HG02938 (cell line): ENCODE measurements at regions not wholly inside any gene's neighbourhood (a gene's known extent, or its start where the extent isn't known, plus 50 kb on each side); places are given as distances from the start of the nearest gene placed in this dataset.

Experiments
- ATAC-seq: cut with Tn5 transposase; IDR thresholded peaks from one replicate; pipeline ENCODE4 v1.9.1; 2021; ENCODE audit warnings: mild to moderate bottlenecking, moderate library complexity; ENCODE audit not compliant: unreplicated experiment

DNA sequence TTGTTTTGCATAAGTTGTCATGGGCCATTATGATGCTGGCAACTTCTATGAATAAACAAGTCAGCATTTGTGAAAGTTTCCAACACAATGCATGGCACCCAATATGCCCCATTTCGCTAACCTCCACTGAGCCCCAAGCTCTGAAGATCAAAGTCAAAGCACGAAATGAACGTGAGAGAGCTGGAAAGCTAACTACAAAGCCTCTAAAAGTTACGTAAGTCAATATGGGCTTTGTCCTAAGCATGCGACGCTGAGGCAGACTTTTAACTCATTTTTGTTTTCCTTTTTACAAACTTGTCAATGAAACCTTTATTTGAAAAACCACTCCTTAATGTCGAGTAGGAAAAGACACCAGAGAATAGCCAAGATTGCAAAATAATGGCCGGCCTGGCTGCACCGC is 131.6 kb upstream of the NUDT7 start:
- no peak for ATAC-seq

DNA sequence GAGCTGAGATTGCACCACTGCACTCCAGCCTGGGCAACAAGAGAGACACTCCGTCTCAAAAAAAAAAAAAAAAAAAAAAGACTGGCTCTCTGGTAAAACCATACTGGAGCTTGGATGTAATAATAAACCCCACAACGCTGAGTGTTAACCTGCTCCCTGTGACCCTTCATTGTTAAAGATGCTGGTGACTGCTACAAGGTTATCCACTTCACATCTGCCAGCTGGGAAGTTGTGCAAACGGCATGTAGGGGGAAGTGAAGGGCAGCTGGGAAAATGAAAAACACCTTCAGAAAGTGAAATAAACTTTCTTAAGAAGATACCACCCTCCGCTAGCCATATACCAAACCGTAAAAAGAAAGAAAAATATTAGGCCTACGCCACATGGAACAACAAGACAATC is 131.0 kb upstream of the NUDT7 start:
- no peak for ATAC-seq

DNA sequence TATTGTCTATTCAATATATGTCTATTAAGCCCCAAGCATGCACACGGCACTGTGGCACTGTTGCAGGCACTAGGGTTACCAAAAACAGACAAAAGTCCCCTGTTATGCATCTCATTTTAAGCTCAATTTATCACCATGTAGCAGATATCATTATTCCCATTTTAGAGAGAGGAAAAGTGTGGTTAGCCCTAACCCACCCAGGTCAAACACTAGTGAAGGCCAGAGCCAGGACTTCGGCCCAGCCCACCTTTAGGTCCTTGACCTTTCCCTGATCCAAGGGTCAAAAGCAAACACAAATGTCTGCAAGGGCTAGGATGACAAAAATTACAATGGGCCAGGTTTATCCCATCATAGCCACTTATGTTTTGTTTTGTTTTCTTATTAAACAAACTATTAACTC is 130.3 kb upstream of the NUDT7 start:
- no peak for ATAC-seq

DNA sequence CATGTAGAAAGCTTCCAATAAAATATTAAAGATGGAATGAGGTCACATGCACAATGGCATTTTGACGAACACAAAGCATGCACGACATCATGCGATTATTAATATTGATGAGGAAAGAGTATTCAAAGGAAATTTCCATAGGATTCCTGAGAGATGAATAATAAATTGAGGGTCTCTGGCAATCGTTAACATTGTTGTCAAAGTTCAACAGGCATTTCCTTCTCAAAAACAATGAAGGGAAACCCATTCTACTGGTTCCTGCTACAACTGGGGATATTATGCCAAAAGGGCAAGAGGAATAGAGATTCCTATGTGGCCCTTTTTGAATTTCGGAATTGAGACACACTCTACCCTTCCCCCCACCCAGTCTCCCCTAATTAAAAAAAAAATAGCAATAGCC is 128.3 kb upstream of the NUDT7 start:
- no peak for ATAC-seq

DNA sequence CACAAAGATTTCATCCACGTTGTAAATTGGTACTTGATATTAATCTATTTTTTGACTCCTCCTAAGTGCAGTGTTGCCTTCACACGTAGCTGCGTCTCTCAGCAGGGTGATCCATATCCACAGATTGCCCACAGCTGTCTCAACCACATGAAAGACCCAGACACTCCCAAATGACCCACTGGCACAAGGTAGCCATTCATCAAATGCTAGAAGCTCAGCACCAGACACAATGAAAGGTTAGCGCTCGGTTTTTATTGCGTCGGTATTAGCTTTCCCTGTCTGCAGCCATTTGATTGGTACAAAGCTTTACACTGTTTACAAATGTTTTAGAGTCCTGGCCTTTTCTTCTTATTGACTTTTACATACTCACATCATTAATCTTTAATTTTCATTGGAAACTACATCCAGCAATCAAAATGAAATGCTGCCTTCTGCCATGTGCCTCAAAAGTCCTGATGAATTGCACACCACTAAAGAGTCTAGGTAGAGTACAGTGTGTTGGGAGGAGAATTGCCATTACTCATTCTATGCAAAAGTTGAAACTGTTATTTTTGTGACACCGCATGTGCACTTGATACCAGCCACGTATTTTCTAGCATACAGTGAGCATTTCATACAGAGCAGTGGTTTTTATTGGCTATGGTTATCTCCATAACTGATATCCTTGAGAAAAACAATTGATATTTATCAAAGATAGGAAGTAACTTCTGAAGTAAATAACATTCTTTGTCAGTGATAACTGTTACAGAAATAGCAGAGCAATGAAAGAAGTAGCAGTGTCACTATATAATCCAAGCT is 127.3 kb upstream of the NUDT7 start:
- ATAC-seq = no peak

DNA sequence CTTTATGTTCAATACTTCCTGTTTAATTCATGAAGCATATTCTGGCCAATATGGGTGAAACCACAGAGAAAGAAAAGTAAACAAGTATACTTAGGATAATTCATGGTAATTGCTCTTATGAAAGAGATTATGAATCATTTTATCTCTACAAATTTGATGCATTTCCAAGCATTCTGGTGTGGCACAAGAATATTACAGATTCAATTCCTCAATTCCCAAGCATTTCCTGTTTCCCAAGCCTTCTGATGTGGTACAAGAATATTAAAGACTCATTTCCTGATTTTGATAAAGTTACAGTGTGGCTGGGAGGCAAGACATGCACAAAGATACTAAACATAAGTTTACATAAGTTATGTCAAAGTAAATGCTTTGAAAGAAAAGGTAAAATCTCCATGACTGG is 126.1 kb upstream of the NUDT7 start:
- ATAC-seq = no peak

DNA sequence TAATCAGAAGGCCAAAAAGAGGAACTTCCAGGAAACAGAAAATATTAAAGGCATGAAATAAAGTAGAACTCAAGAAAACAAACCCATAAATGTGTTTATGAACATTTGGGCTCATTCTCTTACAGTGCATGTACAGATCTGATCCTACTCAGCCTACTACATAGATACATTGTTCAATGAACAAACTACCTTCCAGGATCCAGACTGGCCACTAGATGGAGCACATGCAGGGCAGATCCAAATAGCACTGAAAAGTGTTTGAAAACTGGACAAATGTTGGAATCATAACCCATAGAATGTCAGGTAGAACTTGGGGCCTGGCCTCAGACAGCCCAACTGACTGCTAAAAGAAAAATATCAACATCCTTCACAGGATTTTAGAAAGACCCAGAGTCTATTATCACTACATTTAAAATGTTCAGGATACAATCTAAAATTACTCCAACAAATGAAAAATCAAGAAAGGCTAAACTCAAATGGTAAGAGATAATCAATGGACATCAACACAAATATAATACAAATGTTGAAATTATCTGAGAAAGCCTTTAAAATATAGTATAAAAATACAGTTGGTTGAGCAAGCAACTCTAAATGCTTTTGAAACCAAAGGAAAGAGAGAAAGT is 122.4 kb upstream of the NUDT7 start:
- ATAC-seq = peak; percentile 68

DNA sequence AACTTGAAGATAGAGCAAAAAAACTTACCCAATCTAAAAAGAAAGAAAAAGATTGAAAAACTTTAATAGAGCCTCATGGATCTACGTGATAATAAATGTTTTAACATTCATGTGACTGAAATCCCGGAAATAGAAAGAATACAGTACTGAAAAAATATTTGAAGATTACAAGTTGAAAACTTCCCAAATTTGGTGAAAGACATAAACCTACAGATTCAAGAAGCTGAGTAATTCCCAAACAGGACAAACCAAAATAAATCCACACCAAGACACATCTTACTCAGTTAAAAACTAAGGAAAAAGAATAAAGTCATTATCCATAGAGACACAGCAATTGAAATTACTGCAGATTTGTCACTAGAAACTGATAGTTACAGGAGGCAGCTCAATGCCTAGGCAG is 121.8 kb upstream of the NUDT7 start:
- no peak for ATAC-seq

DNA sequence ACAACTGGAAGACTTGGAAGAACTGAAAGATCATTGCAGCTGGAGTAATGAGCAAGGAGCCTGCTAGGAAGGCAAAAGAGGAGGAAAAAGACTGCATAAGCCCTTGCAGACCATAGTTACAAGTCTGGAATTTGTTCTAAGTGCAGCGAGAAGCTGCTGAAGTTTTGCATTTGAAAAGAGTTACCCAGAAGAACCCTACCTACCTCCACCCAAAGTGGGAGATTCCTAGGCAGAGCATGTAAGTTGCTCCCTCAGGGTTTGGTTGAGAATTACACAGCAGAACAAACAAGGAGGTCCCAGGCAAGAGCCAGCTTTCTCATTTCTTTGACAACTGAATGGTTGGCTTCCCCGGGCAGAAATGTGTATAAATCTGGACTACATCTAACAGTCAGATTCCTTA is 118.7 kb upstream of the NUDT7 start:
- no peak for ATAC-seq

DNA sequence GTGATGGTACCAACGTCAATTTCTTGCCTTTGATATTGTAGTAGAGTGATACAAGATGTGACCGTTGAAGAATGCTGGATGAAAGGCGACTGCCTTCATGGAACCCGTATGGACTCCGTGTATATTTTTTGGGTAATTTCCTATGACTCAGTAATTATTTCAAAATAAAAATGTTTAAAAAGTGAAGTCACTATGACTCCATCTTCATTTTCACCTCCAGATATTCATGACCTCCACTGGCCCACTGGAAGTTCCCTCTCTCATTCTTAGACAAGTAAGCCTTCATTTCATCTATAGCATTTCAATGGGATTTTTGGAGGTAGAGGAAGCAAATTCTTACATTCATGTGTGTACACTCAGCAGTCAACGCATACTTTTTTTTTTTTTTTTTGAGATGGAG is 111.8 kb upstream of the NUDT7 start:
- no peak for ATAC-seq

DNA sequence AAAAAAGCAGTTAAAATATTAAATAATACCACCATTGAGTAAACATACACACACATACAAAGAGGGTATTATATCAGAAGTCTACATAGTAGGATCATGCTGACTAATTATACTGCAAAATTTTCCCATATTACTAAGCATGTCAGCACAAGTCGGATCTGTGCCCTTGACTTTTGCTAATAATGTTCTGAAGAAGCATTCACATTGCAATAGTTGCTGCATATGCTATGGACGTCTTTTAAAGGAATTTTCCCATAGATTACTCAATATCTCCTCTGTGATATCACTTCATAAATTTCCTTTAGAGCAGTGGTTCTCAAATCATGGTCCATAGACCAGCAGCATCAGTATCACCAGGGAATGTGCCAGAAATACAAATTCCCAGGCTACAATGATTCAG is 110.9 kb upstream of the NUDT7 start:
- no peak for ATAC-seq

DNA sequence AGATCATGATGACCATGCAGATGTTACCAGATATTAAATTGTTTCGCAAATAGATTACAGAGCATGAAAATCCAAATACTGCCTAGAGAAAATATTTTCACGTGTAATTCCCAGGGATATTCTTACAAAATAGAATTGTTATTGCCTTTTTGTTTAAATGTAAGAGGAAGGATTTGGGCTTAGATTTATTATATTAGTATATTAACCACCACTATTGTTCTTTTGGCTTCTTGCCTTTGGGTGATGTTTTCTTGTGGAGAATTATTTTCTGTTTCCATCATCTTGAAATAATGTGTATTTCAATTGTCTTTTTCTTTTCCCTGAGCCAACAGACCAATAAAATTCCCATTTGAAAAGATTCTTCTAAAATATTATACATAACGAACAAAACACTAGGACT is 109.7 kb upstream of the NUDT7 start:
- ATAC-seq = no peak

DNA sequence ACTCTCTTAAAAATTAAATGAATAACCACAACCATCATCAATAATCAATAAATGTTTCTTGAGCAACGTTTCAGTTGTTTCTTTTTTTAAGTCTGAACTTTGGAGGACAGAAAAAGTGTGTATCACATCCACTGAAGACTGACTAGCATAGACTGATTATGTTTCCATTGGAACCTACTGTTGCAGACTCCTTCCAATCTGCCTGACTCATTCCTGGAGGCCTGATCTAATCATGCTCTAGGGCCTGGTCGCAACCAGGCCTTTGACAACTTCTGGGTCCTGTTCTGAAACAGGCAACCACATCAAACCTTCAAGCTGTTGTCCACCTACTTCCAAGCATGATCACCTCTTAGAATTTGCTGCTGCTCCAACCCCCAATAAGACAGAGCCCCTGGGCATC is 109.2 kb upstream of the NUDT7 start:
- no peak for ATAC-seq

DNA sequence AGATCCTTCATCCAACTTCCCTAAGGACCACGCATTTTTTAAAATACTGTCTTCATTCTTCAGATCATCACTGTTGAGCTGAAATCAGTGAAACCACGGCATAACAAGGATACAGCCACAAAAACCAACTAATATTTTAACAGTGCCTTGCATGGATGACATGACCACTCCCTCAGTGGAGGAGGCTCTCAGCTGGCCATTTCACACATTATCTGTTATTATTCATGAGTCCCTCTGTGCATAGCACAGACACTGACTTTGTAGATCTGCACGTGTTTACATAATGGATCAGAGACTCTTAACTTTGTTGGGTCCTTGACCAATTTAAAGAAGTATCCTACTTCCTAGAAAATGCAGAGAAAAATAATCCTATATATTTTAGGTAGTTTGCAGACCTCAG is 104.8 kb upstream of the NUDT7 start:
- ATAC-seq = no peak

DNA sequence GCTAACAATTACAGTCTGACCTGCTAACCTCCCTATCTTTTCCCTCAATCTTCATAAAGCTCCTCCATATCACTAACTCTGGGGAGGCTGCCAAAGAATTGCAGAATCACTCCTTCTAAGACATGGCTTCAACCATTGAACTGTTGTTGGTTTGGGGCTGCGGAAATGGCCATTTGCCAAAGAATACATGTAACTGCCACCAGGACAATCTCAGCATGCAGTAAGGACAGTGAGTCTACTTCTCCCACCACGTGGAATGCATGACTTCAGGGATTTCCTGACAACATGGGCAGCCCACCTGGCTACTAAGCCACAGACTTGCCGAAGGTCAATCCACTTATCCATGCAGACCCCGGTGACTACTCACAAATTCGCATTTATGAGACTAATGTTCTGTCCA is 104.3 kb upstream of the NUDT7 start:
- no peak for ATAC-seq

DNA sequence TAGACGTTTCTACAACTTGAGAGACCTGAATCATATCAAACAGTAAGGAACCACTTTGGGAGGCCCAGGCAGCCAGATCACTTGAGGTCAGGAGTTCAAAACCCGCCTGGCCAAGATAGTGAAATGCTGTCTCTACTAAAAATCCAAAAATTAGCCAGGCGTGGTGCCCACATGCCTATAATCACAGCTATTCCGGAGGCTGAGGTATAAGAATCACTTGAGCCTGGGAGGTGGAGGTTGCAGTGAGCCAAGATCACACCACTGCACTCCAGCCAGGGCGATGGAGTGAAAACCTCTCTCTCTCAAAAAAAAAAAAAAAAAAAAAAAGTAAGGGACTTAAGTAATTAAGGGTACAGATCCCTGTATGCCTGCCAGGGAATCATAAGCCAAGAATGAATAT is 103.4 kb upstream of the NUDT7 start:
- no peak for ATAC-seq

DNA sequence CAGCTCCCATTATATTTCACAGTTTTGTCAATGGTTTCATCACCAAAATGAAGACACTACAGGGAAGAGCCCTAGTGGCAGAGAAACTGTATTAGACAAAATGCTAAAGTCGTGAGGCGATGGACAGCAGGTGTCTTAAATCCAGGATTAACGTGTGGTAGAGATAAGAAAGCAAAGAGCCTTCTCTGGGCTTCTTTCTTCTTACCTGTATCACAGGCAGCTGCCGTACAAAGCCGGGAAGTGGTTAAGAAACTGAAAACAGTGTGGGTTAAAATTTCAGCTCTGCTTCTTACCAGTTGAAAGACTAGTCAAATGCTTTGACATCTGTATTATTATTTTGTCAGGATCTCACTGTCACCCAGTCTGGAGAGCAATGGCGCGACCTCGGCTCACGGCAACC is 98.2 kb upstream of the NUDT7 start:
- no peak for ATAC-seq

DNA sequence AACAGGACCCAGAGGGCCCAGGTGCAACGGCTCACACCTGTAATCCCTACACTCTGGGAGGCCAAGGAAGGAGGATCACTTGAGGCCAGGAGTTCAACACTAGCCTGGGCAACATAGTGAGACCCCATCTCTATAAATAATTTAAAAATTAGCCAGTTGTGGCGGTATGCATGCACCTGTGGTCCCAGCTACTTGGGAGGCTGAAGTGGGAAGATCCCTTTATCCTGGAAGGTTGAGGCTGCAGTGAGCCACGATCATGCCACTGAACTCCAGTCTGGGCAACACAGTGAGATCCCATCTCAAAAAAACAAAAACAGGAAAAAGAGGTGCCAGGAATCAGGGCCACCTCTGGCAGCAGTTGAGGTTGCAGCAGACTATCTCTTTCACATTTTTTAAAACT is 85.7 kb upstream of the NUDT7 start:
- no peak for ATAC-seq

DNA sequence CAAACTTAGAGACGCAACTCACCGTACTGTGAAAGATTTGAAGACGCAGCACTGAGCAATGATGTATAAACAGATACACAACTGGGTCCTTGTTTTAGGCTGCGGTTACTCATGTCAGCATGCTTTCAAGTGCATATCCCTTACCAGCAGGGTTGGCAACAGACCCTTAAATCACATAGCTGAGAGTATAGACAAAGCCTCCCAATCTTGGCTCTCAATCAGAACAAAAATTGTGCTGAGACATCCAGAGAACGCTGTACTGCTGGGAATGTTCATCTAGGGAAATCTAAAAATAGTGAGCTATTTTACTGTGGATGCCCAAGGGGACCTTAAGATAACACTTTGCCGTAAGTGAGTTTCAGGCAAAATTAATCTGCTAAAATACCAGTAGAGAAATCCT is 84.4 kb upstream of the NUDT7 start:
- ATAC-seq = no peak

DNA sequence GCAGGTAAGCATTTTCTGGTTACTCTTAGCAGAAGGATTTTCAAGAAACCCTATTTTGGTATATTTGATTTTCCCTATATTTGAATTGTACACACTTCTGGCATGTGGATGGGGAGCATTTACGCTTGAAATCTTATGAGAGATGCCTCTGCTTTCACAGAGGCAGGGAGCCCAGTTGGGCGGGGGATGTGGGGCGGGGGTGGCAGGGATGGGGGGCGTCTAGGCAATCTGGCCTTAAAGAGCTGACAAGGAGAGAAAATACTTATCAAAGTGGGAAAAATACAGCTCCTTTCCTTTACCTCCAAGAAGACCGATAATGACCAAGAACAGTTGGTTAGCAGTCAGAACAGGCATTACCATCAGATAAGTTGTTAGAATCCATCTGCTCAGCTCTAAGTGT is 79.1 kb upstream of the NUDT7 start:
- no peak for ATAC-seq

DNA sequence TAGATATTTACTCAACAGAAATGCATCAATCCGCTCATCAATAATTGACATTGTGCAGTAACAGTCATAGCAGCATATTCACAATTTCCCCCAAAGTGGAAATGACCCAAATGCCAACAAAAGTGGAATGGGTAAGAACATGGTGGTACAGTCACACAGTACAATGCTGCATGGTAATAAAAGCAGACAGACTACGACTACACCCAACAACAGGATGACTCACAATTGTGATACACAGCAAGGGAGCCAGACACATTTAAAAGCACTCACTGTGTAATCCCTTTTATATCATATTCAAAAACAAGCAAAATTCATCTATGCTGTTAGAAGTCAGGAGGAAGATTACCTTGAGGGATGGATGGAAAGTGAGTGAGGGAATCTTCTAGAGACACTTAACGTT is 76.5 kb upstream of the NUDT7 start:
- ATAC-seq = no peak

DNA sequence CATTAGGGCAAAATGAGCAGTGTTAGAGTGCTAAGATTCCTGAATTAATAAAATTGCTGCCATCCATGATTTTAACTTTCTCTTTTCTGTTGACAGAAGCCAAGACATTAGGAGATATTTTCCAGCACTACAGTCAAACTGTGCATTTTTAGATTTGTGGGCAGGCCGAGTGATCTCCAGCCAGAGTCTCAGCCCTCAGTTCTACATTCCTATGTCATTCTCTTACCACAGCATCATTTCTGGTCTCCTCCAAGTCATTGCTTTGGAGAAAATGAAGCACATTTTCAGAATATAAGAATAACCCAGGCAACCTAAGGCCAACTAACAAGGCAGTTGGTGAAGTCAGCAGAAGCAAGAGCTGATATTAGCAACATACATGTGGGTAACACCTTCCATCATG is 74.6 kb upstream of the NUDT7 start:
- no peak for ATAC-seq

DNA sequence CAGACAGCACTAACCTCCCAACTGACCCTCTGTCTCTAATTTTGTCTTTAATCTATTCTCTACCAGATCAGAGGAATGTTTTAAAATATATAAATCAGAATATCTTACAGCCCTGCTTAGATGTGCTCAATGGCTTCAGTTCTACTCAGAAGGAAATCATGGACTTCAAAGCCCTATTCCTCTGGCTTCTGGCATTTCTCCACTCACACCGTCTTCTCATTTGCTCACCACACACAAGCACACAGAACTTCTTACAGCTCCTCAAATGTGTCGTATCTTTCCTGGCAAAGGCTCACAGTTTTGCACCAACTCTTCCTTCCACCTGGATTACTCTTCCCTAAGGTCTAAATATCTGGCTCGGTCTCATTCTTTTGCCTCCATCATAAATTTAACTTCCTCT is 71.6 kb upstream of the NUDT7 start:
- ATAC-seq = no peak
